Smooth muscle cell (in vitro differentiated cells): ENCODE measurements at regions not wholly inside any gene's neighbourhood (a gene's known extent, or its start where the extent isn't known, plus 50 kb on each side); places are given as distances from the start of the nearest gene placed in this dataset. TPM values are rescaled to one million over a fixed set of nuclear protein-coding genes. Genes with fewer than 3 reads are reported as not detected.

ENCODE experiments used
- microRNA-seq: library from miRNA; unstranded; fragments of <30 nt; microRNA quantifications from one replicate; pipeline ENCODE4, GENCODE V29; 2016; ENCODE audit warnings: borderline number of aligned reads
- small RNA-seq: library from RNA; depleted of rRNA; stranded (forward); fragments of <200 nt; gene quantifications from one replicate; pipeline ENCODE3, GENCODE V24; 2014

Small RNA genes lying in the stretch of these regions (microRNA-seq; reads per million reads assigned to microRNA genes)
- gene MIR4447, result not detected

Small RNA genes lying in the stretch of these regions (small RNA-seq; reads per million reads assigned to genes)
- not detected for gene MIR4447
- not detected for gene RF01884
- gene RNU5E-8P, result not detected
- not detected for gene RNU6-1200P
